GM18499 (cell line): ENCODE measurements at regions not wholly inside any gene's neighbourhood (a gene's known extent, or its start where the extent isn't known, plus 50 kb on each side); places are given as distances from the start of the nearest gene placed in this dataset.

Source experiments
- ATAC-seq: cut with Tn5 transposase; IDR thresholded peaks from one replicate; pipeline ENCODE4 v1.9.1; 2021; ENCODE audit warnings: moderate number of reproducible peaks; ENCODE audit not compliant: insufficient read depth, unreplicated experiment

DNA sequence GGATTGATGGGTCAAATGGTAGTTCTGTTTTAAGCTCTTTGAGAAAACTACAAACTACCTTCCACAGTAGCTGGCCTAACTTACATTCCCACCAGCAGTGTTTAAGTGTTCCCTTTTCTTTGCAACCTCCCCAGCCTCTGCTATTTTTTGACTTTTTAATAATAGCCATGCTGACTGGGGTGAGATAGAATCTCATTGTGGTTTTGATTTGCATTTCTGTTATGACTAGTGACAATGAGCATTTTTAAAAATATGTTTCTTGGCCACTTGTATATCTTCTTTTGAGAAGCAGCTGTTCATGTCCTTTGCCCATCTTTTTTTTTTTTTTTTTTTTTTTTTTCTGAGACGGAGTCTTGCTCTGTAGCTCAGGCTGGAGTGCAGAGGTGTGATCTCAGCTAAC is 155.2 kb upstream of the BMPER start:
- peak; percentile 98 for ATAC-seq

DNA sequence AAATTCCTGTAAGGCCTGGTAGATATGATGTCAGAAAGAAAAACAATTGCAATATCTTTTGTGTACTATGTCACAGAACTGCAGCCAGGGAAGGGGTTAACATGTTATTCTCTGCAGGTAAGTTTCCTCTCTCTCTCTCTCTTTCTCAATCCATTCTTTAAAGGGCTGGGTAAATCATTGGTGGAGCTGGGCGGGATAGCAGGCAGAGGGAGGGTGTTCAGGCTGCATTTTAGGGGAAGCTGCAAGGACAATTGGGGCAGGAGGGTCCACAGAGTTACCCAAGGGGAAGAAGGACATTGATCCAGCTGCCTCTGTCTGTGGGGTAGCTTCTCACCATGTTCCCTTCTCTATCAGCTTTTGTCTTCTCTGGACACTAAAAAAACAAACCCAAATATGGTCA is 153.9 kb upstream of the BMPER start:
- ATAC-seq, result no peak

DNA sequence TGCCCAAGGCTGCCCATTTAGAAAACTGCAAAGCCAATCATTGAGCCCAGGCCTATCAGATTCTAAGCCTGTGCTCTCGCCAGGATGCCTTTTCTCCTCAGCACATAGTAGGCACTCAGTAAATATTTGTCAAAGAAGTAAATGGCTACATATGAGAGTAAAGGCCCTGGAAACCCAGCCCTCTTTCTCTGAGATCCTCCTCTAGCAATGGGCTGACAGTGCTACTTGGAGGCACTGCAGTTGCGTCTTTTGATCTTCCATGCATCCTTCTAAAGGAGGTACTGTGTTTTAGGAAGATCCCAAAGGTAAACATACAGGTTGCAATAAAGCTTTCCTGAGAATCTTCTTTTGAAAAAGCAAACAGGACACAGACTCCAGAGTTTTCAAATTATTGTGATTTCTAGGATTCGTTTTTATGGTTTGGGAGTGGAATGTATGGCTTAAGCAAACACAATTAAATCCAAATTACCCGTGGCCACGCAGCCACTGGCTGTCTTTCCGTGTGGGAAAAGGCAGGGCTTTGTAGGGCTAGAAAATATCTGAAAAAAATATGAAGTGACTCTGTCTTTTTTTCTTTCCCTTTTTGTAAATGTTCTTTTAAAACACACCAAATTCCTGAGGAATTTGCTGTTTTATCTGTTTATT is 151.3 kb upstream of the BMPER start:
- no peak for ATAC-seq

DNA sequence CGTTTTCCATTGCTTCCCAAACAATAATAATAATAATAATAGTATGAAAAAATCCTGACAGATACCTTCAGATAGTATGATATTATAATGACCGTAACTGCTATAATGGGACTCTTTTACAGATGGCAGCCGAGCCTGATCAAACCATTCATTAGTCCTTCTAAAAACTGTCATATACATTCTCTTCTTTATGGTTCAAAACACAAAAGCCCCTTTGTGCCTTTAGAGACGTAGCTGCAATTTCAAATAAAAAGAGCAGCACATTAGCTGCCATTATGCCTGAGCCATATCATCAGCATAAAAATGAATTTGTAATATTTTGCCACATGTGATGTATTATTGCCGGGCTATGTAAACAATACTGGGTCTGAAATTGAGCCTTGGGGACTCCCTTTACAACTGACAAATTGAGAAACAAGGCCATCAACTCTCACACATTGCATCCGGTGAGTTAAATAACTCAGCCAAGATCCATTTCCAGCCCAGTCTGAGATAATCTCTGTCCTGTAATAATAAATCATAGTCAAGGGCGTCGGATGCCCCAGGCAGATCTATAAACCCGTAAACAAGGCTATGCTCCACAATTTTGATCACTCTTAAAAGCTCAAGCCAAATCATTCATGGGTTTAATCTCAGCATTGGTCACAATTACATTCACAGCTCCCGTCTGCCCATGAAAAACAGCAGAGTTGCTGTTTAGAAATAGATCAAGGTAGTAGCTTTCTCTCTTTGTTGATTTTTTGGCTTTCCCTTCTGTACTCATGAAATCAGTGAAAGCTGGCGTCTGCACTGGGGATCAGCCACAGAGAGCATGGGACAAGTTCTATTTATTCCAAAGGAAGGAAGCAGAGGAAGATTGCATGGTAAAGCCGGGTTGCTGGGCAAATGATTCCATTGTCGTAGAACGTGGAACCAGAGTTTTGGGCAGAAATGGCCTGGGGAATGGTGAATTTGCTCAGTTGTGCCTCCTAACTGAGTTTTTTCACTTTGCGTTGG is 150.1 kb upstream of the BMPER start:
- ATAC-seq, result no peak

- no peak for ATAC-seq
These were observed 148.3 kb upstream of the BMPER start for GRCh38 chr7:33757050-33757449.

DNA sequence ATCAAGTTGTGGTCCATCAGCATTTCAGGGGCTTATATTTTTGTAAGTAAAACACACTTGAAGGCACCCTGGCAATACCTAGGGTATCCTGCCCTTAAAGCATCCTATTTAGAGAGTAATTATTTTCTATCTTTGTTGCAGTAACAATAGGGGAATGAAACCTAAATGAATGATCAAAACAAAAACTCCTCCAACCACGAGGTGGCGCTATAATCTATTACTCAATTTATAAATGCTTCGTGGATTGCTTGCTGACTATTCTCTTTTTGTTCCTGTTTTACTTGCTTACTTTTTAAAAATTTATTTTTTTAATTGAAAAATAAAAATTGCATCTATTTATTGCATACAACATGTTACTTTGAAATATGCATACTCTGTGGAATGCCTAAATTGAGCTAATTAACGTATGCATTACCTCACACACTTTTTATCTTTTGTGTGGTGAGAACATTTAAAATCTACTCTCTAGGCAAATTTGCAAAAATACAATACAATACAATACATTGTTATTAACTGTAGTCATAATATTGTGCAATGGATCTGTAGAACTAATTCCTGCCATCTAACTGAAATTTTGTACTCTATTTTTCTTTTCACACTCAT is 147.7 kb upstream of the BMPER start:
- ATAC-seq, result no peak

DNA sequence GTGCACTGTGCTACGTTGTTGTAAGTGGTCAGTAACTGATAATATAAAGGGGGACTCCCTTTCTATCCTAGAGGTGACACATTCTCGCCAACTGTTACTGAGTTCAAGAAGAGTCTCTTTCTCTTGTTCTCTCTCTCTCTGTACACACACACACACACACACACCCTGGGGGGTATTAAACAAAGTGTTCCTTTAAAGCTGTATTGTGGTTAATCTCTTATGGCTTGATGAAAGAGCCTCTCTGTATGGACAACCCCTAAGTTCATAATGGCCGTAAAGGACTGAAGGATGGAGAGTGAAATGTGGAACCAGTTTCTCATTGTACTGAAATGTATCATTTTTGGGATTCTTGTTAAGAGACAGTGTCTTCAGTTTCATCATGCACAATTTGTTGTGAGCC is 145.2 kb upstream of the BMPER start:
- no peak for ATAC-seq

- ATAC-seq, result no peak
These were observed 144.5 kb upstream of the BMPER start for GRCh38 chr7:33760834-33761233.

DNA sequence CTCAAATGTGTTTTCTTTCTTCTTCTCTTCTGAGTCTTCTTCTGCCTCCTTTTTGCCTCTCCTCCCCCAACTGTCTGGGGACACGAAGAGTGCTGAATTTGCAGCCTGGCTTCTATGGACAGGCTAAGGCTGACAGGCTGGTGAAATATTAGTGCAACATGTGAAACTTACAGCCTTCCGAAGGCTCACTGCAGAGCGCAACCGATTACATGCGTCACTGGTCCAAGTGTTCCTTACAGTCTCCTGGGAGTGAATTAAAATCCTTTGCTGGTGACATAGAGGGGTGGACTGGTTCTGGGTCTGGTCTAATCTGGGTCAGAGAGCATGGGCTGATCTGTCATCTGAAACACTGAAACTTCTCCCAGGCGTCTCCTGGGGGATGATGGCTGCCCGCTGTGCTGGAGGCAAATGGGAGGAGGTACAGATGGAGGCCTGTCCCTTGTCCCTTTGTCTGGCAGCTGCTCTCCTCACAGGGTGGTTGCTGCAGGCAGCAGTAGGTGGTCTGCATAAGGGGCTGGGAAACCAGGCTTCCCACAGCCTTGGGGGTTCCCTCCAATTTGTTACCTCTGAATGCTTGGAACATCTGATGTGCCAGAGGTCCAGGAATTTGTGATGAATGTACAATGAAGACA is 143.8 kb upstream of the BMPER start:
- ATAC-seq, result no peak

DNA sequence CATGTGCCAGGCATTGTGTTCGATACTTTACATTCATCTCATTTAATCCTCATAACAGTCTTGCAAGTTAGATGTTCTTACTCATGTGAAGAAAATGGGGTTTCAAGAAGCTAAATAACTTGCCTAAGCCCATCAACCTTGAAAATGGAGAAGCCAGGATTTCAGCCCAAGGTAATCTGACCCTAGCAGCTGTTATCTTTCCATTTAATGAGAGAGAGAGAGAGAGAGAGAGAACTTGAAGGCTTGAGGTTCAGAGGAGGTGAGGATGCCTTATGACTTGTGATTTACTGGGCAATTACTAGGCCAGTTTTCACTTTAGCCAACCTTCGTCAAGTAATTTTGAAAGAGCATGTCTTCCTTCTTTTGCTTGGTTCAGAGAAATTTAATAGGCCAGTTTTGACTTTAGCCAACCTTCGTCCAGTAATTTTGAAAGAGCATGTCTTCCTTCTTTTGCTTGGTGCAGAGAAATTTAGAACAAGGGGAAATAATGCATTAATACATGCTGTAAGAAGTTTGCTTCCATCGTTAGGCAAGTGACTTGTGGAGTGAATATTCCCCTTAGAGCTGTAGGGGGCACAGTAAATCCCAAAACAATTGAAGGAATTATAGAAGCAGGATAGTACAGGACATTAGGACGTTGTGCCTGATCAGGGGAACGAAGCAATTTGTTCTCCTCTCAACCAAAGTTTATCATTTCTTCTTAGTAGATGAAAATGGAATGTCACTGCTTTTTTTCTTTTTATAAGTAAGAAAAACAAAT is 143.0 kb upstream of the BMPER start:
- ATAC-seq, result no peak

DNA sequence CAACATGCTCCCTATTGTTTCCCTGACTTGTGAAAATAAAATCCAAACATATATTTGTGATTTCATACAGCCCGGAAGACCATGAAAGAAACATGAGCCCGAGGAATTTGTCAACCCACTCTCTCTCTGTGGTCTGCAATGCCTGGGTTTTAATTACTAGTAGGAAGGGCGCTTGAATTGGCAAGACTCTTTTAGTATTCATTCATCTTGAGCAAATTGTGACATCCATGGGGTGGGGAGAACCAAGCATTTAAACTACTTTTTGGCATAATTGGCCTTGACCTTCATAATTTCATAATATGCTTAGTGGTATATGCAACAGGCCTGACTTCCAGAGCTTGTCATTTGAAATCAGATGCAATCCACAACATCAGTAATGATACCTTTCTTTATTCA is 142.4 kb upstream of the BMPER start:
- no peak for ATAC-seq

DNA sequence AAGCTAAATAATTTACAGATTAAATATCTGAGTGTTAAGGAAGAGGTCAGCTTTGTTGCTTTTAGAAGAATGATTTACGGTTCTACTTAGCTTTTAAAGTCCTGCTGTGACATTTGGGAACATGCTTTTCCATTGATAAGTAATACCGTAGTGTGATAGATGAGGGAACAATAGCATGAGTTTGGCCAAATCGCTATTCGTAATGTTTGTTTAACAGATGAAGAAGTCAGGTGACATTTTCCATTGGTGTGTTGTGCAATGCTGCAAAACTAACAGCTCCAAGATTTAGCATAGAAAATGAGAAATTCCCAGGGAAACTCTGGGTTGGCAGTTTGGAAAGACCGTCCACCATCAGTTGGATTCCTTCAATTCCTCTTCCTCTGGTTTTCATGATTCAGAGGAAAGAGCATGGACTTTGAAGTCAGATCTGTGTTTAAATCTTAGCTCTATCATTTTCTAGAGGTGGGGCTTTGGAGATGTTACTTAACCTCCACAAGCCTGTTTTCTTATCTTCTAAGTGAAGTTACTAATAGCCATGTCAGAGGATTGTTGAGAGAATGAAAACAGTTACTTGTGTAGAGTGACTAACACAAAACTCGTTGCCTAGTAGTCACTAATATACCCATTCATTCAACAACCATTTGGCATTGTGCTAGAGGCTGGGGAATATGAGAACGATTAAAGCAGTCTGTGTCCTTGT is 140.4 kb upstream of the BMPER start:
- no peak for ATAC-seq

- ATAC-seq, result no peak
These were observed 138.9 kb upstream of the BMPER start for GRCh38 chr7:33766405-33766804.

- ATAC-seq, result no peak
These were observed 135.4 kb upstream of the BMPER start for GRCh38 chr7:33769930-33770329.

DNA sequence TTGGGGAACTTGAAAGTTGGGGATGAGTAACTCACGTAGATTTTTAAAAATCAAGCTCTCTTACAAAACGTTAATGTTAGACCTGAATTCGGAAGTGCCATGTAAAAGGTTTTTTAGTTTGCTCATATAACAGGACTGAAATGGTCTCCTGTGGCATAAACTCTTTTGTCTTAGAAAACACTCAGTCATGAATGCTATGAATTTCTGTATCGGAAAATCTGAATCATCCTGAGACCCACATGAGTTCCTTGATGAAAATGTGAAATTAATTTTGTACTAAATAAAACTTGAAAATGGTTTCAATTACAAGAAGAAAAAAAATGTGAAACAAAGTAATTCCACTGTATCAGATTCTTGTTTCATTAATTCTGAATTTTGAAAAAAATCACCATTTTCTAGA is 134.8 kb upstream of the BMPER start:
- ATAC-seq, result no peak

- no peak for ATAC-seq
These were observed 133.9 kb upstream of the BMPER start for GRCh38 chr7:33771422-33771821.

DNA sequence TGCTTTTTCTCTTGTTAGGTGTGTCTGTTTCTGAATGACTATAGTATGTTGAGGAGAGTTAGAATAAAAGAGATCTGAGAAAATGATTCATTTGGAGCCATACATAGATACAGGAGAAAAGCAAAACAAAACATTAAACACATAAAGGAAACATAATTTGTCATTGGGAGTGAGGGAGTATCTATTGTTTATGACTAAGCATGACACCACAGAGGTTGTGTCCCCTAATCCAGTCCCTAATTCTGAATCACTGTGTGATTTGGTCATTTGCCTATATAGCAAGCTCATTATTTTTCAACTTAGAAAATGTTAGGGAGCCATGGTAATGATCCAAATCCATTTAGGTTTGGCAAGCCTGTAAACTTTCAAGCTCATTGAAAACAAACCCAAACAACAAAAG is 132.3 kb upstream of the BMPER start:
- ATAC-seq, result no peak

DNA sequence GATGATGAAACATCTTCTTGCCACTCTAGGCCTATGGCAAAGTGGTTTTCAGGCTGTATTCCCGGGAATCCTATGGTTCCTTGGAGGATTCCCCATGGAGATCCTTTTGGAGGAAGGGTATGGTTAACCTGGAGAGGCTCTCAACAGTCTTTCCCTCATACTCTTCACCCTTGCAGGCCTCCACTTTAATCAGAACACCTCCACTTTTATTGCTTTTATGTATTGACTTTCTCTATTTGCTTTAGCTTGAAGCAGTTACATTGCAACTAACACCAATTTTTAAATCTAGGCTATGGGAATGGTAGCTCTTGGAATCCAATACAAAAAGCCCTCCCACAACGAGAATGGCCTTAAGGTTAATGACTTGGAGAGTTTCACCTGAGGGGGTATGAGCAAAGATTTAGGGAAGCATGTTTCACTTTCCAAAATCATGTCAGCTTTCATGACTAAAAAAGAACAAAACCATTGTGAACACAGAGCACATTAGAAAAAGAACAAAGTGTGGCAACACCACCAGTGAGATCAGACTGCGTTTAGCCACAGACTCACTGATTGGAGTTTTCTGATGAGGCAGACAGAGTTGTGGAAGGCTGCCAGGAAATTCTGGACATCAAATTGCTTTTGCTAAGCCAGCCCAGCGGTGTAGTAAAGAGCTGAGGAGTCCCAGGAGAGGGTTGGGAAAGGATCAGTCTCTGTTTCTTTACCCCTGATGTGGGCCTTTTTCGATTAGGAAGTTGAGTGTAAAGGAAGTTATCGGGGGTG is 130.4 kb upstream of the BMPER start:
- ATAC-seq, result no peak

GRCh38 chr7:33775790-33776189 is 129.5 kb upstream of the BMPER start:
- no peak for ATAC-seq
